ENCODE measurements at regions not wholly inside any gene's neighbourhood (a gene's known extent, or its start where the extent isn't known, plus 50 kb on each side); places are given as distances from the start of the nearest gene placed in this dataset.

DNA sequence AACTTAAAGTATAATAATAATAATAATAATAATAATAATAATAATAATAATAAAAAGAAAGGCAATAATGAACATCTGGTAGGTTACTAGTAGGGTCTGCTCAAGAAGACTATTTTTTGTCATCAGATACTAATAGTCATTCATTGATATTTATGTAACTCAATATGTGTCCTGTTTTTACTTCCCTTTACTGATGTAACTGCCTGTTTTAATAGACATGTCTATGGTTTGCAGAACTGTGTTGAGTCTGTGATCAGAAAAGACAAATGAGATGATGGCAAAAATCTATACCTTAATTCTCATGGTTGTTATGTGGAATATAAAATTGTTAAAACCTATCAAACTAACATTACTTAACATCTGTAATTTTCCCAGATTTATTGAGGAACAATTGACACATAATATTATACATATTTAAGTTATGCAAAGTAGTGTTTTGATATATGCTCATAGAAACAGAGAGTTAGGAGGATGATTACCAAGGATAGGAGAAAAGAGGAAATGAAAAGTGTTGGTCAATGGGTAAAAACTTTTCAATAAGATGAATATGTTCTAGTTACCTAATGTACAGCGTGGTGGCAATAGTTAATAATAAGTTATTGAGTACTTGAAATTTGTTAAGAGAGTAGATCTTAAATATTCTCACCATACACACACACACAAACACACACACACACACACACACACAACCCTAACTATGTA is 699.4 kb downstream of the ZPLD1 start:
- H3K4me3 ChIP-seq = no peak overlapping the region
- DNase-seq = no peak
- H3K36me3 ChIP-seq = no peaks in the 10 kb centered on the region
- H3K9me3 ChIP-seq = no peaks in the 10 kb centered on the region
- intact Hi-C loops (cut with DNase I) = no loop called here
- H3K27me3 ChIP-seq = no peaks in the 10 kb centered on the region
- no peak for ATAC-seq
- no peaks in the 10 kb centered on the region for H3K4me1 ChIP-seq
- TF ChIP-seq, protein P1, sequence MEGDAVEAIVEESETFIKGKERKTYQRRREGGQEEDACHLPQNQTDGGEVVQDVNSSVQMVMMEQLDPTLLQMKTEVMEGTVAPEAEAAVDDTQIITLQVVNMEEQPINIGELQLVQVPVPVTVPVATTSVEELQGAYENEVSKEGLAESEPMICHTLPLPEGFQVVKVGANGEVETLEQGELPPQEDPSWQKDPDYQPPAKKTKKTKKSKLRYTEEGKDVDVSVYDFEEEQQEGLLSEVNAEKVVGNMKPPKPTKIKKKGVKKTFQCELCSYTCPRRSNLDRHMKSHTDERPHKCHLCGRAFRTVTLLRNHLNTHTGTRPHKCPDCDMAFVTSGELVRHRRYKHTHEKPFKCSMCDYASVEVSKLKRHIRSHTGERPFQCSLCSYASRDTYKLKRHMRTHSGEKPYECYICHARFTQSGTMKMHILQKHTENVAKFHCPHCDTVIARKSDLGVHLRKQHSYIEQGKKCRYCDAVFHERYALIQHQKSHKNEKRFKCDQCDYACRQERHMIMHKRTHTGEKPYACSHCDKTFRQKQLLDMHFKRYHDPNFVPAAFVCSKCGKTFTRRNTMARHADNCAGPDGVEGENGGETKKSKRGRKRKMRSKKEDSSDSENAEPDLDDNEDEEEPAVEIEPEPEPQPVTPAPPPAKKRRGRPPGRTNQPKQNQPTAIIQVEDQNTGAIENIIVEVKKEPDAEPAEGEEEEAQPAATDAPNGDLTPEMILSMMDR (IDR thresholded peaks at IDR 0.05) = no peak
- no peak overlapping the region for H3K27ac ChIP-seq

DNA sequence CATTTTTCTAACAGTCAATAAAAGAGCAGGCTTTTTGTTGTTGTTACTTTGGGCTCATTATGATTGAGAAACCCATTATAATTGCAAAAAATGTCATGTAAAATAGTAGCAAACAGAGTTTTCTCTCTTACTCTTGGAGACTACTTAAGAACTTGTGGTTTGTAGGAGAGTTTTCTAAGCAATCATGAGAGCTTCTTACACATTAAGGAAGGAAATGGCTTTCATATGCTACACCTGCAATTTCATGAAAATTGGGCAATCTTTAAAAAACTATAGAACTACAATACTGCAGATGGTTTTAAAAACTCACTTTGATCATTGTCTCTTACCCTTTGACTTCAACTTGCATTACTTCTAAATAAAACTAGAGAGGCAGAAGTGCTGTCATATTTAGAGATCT is 701.8 kb downstream of the ZPLD1 start:
- Histone ChIP-seq H3K36me3 (no peaks in the 10 kb centered on the region), H3K4me1 (no peaks in the 10 kb centered on the region), H3K9me3 (no peaks in the 10 kb centered on the region), H3K27me3 (no peaks in the 10 kb centered on the region), H3K27ac (no peak overlapping the region), H3K4me3 (no peak overlapping the region)
- intact Hi-C loops (cut with DNase I) = no loop called here
- TF ChIP-seq, protein P1 (IDR thresholded peaks at IDR 0.05) = no peak
- ATAC-seq (no peak), DNase-seq (no peak)

DNA sequence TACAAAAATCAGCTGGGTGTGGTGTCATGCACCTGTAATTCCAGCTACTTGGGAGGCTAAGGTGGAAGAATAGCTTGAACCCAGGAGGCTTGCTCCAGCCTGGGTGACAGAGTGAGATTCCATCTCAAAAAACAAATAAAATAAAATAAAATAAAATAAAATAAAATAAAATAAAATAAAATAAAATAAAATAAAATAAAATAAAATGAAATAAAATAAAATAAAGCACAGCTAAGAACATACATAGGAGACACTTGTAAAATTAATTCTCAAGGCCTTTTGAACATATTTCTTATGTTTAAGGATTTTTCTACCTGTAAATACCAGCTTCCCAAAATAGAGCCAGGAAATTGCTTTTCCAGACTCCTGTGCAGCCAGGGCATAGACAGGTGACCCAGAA is 703.0 kb downstream of the ZPLD1 start:
- no peaks in the 10 kb centered on the region for H3K9me3 ChIP-seq
- DNase-seq = no peak
- H3K27ac ChIP-seq = no peak overlapping the region
- ATAC-seq = no peak
- H3K4me3 ChIP-seq = no peak overlapping the region
- H3K36me3 ChIP-seq = no peaks in the 10 kb centered on the region
- no peaks in the 10 kb centered on the region for H3K4me1 ChIP-seq
- H3K27me3 ChIP-seq = no peaks in the 10 kb centered on the region
- TF ChIP-seq, protein P1 (IDR thresholded peaks at IDR 0.05) = no peak
- intact Hi-C loops (cut with DNase I) = no loop called here

DNA sequence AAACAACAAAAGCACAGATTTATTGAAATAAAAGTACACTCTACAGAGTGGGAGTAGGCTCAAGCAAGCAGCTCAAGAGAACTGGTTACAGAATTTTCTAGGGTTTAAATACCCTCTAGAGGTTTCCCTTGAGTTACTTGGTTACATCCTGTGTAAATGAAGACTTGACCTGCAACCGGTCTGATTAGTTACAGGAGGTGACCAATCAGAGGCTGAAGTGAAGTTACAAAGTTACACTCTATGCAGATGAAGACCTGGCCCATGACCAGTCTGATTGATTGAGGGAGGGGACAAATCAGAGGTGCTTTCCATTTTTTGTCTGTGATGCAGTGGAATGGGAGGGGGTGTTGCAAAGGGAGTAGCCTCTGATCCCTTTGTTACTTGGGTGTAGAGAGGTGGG is 723.4 kb downstream of the ZPLD1 start:
- intact Hi-C loops (cut with DNase I) = no loop called here
- Histone ChIP-seq H3K36me3 (no peaks in the 10 kb centered on the region), H3K9me3 (no peaks in the 10 kb centered on the region), H3K27me3 (no peaks in the 10 kb centered on the region), H3K4me1 (no peaks in the 10 kb centered on the region), H3K4me3 (no peak overlapping the region), H3K27ac (no peak overlapping the region)
- DNase-seq (no peak), ATAC-seq (no peak)
- TF ChIP-seq, protein P1 (IDR thresholded peaks at IDR 0.05) = no peak

DNA sequence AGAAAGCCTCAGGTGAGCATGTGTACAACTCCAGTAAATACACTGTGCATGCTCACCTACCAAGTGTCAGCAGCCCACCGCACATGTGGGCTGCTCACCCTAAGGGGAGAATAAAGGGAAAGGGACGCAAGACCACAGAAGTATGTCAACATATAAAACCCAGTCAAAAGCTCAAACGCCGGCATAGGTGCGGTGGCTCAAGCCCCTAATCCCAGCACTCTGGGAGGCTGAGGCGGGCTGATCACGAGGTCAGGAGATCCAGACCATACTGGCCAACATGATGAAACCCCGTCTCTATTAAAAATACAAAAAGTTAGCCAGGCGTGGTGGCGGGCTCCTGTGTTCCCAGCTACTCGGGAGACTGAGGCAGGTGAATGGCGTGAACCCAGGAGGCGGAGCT is 732.1 kb downstream of the ZPLD1 start:
- Histone ChIP-seq H3K9me3 (no peaks in the 10 kb centered on the region), H3K27ac (no peak overlapping the region), H3K4me1 (no peaks in the 10 kb centered on the region), H3K27me3 (no peaks in the 10 kb centered on the region), H3K36me3 (no peaks in the 10 kb centered on the region), H3K4me3 (no peak overlapping the region)
- no peak for DNase-seq
- no peak for ATAC-seq
- TF ChIP-seq, protein P1 (IDR thresholded peaks at IDR 0.05) = no peak
- intact Hi-C loops (cut with DNase I) = no loop called here

- intact Hi-C loops (cut with DNase I) = no loop called here
- Histone ChIP-seq H3K4me1 (no peaks in the 10 kb centered on the region), H3K27me3 (no peaks in the 10 kb centered on the region), H3K9me3 (no peaks in the 10 kb centered on the region), H3K27ac (no peak overlapping the region), H3K36me3 (no peaks in the 10 kb centered on the region), H3K4me3 (no peak overlapping the region)
- DNase-seq (no peak), ATAC-seq (no peak)
- TF ChIP-seq, protein P1 (IDR thresholded peaks at IDR 0.05) = no peak
Measured at GRCh38 chr3:103167850-103168249, 733.0 kb downstream of the ZPLD1 start.

Measured in upper lobe of right lung (tissue), 1 donor.